ENCODE measurements at regions not wholly inside any gene's neighbourhood (a gene's known extent, or its start where the extent isn't known, plus 50 kb on each side); places are given as distances from the start of the nearest gene placed in this dataset.

DNA sequence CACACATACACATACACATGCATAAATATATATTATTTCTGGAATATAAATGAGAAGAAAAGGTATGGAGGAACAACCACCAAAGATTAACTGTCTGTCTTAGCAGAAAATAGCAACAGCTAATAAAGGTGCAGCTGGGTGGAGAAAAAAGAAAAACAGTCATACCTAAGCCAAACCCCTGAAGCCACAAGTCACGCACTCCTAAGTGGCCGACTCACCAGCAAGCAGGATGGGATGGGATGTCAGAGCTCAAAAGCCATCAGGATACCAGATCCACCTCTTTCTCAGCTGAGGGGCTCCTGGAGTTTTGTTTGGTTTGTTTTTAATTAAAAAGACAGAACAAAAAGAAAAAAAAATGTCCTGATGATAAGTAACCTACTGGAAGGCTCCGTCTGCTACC, 64.7 kb upstream of the HIVEP3 start:
- in situ Hi-C loops (cut with HindIII; ENCODE audit: low sequenced_read_pairs) = no loop called here
- TF ChIP-seq, protein P1, sequence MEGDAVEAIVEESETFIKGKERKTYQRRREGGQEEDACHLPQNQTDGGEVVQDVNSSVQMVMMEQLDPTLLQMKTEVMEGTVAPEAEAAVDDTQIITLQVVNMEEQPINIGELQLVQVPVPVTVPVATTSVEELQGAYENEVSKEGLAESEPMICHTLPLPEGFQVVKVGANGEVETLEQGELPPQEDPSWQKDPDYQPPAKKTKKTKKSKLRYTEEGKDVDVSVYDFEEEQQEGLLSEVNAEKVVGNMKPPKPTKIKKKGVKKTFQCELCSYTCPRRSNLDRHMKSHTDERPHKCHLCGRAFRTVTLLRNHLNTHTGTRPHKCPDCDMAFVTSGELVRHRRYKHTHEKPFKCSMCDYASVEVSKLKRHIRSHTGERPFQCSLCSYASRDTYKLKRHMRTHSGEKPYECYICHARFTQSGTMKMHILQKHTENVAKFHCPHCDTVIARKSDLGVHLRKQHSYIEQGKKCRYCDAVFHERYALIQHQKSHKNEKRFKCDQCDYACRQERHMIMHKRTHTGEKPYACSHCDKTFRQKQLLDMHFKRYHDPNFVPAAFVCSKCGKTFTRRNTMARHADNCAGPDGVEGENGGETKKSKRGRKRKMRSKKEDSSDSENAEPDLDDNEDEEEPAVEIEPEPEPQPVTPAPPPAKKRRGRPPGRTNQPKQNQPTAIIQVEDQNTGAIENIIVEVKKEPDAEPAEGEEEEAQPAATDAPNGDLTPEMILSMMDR (IDR thresholded peaks at IDR 0.05; ENCODE audit: low read depth, low read length) = no peak
- no peak overlapping the region for H3K4me3 ChIP-seq (ENCODE audit: low read depth, low read length)
- DNase-seq (ENCODE audit: low read depth, low spot score) = no peak

DNA sequence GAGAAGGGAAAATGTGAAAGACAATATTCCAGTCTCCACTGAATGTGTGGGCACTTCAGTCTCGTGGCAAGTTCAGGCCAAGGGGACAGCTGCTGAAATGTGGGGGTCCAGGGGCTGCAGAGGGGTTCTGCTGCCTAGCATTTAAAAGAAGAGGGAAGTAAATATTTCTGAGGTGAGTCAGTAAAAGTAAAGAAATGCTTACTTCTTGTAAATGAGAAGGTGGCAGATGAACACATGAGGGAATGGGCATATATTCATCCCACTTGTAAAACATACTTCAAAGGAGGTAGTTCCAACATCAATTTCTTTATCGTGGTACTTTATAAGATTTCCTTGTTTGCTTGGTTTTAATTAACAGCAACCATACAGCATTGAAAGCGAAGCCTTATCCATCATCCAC, 63.1 kb upstream of the HIVEP3 start:
- no peak for DNase-seq (ENCODE audit: low read depth, low spot score)
- H3K4me3 ChIP-seq (ENCODE audit: low read depth, low read length) = no peak overlapping the region
- TF ChIP-seq, protein P1 (IDR thresholded peaks at IDR 0.05; ENCODE audit: low read depth, low read length) = no peak
- in situ Hi-C loops (cut with HindIII; ENCODE audit: low sequenced_read_pairs) = no loop called here

- TF ChIP-seq, protein P1 (IDR thresholded peaks at IDR 0.05; ENCODE audit: low read depth, low read length) = no peak
- DNase-seq (ENCODE audit: low read depth, low spot score) = peak; percentile 14
- in situ Hi-C loops (cut with HindIII; ENCODE audit: low sequenced_read_pairs) = no loop called here
- no peak overlapping the region for H3K4me3 ChIP-seq (ENCODE audit: low read depth, low read length)
These were observed 62.3 kb upstream of the HIVEP3 start for GRCh38 chr1:41980827-41981653.

DNA sequence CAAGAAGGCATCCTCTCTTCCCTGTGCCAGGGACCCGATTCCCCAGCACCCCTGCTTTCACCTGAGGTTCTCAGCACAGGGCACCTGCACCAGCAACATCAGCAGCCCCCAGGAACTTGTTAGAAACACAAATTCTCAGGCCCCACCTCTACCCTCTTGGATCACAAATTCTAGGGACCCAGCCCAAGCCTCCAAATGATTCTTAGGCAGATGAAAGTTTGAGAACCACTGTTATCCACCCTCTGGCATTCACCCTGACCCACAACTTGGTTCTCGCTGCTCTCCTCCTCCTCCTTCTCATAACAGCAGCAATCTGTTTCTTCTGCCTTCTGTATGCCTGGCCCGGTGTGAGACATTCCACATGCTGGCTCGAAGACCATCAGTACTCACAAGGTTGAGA, 60.3 kb upstream of the HIVEP3 start:
- in situ Hi-C loops (cut with HindIII; ENCODE audit: low sequenced_read_pairs) = no loop called here
- no peak for DNase-seq (ENCODE audit: low read depth, low spot score)
- TF ChIP-seq, protein P1 (IDR thresholded peaks at IDR 0.05; ENCODE audit: low read depth, low read length) = no peak
- H3K4me3 ChIP-seq (ENCODE audit: low read depth, low read length) = no peak overlapping the region

- in situ Hi-C loops (cut with HindIII; ENCODE audit: low sequenced_read_pairs) = no loop called here
- no peak for DNase-seq (ENCODE audit: low read depth, low spot score)
- TF ChIP-seq, protein P1 (IDR thresholded peaks at IDR 0.05; ENCODE audit: low read depth, low read length) = no peak
- no peak overlapping the region for H3K4me3 ChIP-seq (ENCODE audit: low read depth, low read length)
These were observed 58.6 kb upstream of the HIVEP3 start for GRCh38 chr1:41977326-41977725.

DNA sequence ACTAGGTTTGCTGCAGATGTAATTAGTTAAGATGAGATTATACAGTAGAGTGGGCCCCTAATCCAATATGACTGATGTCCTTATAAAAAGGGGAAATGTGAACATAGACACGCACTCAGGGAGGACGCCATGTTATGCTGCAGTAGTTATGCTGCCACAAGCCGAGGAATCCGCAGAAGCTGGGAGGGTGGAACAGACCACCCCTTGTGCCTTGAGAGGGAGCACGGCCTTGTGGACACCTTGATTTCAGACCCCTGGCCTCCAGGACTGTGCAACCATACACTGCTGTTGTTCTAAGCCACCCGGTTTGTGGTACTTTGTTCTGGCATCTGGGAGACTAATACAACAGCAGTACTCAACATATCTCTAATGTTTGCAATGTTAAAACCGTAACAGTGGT, 57.9 kb upstream of the HIVEP3 start:
- TF ChIP-seq, protein P1 (IDR thresholded peaks at IDR 0.05; ENCODE audit: low read depth, low read length) = no peak
- no peak for DNase-seq (ENCODE audit: low read depth, low spot score)
- H3K4me3 ChIP-seq (ENCODE audit: low read depth, low read length) = no peak overlapping the region
- in situ Hi-C loops (cut with HindIII; ENCODE audit: low sequenced_read_pairs) = no loop called here
